Gastroesophageal sphincter (tissue), 4 donors: ENCODE measurements at regions not wholly inside any gene's neighbourhood (a gene's known extent, or its start where the extent isn't known, plus 50 kb on each side); places are given as distances from the start of the nearest gene placed in this dataset.

Experiments used
- ATAC-seq: fragments of 150-250 bp; one replicate; pipeline ENCODE4 v1.9.1; 2016; ENCODE audit warnings: mild to moderate bottlenecking, moderate library complexity
- H3K27ac ChIP-seq, 4 donors: fragments of 200-600 bp; sonication (generic) in 3 of 4; 1 replicate in 3 of 4; 2 replicates in 1 of 4; pipeline ENCODE4 v1.5.1; 2016 to 2019
- H3K27me3 ChIP-seq: fragments of 200-600 bp; sonication (generic); one replicate; pipeline ENCODE4 v1.5.1; 2019
- H3K36me3 ChIP-seq, 2 donors: fragments of 200-600 bp; sonication (generic); one replicate each; pipeline ENCODE4 v1.5.1; 2019; ENCODE audit warnings: control low read depth in 1 of 2
- H3K4me1 ChIP-seq, 3 donors: fragments of 200-600 bp; sonication (generic); 1 replicate in 2 of 3; 2 replicates in 1 of 3; pipeline ENCODE4 v1.5.1; 2016 to 2019; ENCODE audit warnings: control low read depth in 2 of 3
- H3K4me3 ChIP-seq, 2 donors: fragments of 200-600 bp; sonication (generic); one replicate each; pipeline ENCODE4 v1.5.1; 2019; ENCODE audit warnings: mild to moderate bottlenecking in 1 of 2, moderate library complexity in 1 of 2
- H3K9me3 ChIP-seq, 3 donors: fragments of 200-600 bp; sonication (generic); one replicate each; pipeline ENCODE4 v1.5.1; 2017 to 2019; ENCODE audit warnings: control low read depth in 2 of 3
- EP300 ChIP-seq: sonication (generic); formaldehyde crosslinking; IDR thresholded peaks from one replicate; pipeline ENCODE4 v1.6.1; 2017; ENCODE audit warnings: antibody characterized with exemption, mild to moderate bottlenecking
- POLR2A ChIP-seq, 2 donors: fragments of 450-650 bp; IDR thresholded peaks; one replicate each; pipeline ENCODE4 v1.6.1; 2017; ENCODE audit warnings: antibody characterized with exemption in 2 of 2, mild to moderate bottlenecking in 2 of 2, moderate library complexity in 1 of 2
- POLR2AphosphoS5 ChIP-seq: sonication (generic); formaldehyde crosslinking; IDR thresholded peaks from one replicate; pipeline ENCODE4 v1.6.1; 2017; ENCODE audit warnings: antibody characterized with exemption
- WGBS, 2 donors: methylation state at CpG; one replicate each; pipeline ENCODE4 v1.1.5; 2018; ENCODE audit warnings: low coverage in 1 of 2; 5-methylcytosine and 5-hydroxymethylcytosine counted together
- TF ChIP-seq, protein P1 (sequence below), 4 experiments: fragments of 200-600 bp in 2 of 4; fragments of 450-650 bp in 2 of 4; sonication (generic) in 1 of 4; IDR thresholded peaks; one replicate each; pipeline ENCODE4 v1.5.1; 2017 to 2019; ENCODE audit warnings: antibody characterized with exemption in 4 of 4, mild to moderate bottlenecking in 2 of 4, moderate library complexity in 2 of 4

- no peaks in the 10 kb centered on the region for H3K27me3 ChIP-seq
- ATAC-seq, result no peak
- TF ChIP-seq POLR2A (IDR thresholded peaks at IDR 0.05), result no peak
- TF ChIP-seq, protein P1, sequence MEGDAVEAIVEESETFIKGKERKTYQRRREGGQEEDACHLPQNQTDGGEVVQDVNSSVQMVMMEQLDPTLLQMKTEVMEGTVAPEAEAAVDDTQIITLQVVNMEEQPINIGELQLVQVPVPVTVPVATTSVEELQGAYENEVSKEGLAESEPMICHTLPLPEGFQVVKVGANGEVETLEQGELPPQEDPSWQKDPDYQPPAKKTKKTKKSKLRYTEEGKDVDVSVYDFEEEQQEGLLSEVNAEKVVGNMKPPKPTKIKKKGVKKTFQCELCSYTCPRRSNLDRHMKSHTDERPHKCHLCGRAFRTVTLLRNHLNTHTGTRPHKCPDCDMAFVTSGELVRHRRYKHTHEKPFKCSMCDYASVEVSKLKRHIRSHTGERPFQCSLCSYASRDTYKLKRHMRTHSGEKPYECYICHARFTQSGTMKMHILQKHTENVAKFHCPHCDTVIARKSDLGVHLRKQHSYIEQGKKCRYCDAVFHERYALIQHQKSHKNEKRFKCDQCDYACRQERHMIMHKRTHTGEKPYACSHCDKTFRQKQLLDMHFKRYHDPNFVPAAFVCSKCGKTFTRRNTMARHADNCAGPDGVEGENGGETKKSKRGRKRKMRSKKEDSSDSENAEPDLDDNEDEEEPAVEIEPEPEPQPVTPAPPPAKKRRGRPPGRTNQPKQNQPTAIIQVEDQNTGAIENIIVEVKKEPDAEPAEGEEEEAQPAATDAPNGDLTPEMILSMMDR (IDR thresholded peaks at IDR 0.05), result no peak
- no peak for TF ChIP-seq EP300
- no peak for TF ChIP-seq POLR2AphosphoS5
- H3K36me3 ChIP-seq, result no peaks in the 10 kb centered on the region
- H3K4me3 ChIP-seq, result no peak overlapping the region
- no peaks in the 10 kb centered on the region for H3K4me1 ChIP-seq
- WGBS, 2 donors, result 11 to 25% methylated on average over 1 of the region's 1 CpG
- H3K27ac ChIP-seq, result no peak overlapping the region
- no peaks in the 10 kb centered on the region for H3K9me3 ChIP-seq
These were observed 202.7 kb downstream of the MANEA start for GRCh38 chr6:95780037-95780436.

- Histone ChIP-seq H3K36me3 (no peaks in the 10 kb centered on the region), H3K27ac (no peak overlapping the region), H3K9me3 (no peaks in the 10 kb centered on the region), H3K4me3 (no peak overlapping the region), H3K4me1 (no peaks in the 10 kb centered on the region), H3K27me3 (no peaks in the 10 kb centered on the region)
- no peak for ATAC-seq
- TF ChIP-seq, protein P1 (IDR thresholded peaks at IDR 0.05), result no peak
- TF ChIP-seq POLR2A (IDR thresholded peaks at IDR 0.05) (no peak), POLR2AphosphoS5 (no peak), EP300 (no peak)
These were observed 206.7 kb downstream of the MANEA start for GRCh38 chr6:95784019-95784418.

DNA sequence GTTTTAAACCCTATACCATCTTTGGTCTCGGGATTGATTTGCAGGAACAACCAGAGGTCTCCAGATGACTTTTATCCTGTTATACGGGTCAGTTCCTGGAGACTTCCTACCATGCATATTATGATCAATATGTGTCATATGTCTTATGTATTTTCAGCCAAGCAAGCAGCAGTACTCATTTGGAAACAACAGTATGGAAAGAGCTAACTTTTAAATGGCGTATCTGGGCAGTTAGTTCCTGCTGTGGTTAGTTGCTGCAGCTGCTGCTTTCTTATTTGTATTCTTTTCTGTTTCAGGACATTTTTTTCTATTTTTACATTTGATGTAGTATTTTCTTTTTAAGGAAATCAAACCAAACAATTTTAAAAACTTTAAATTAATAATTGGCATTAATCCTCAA is 207.5 kb downstream of the MANEA start:
- WGBS, 2 donors, result 71 to 72% methylated on average over 2 to 3 of the region's 3 CpGs
- H3K27ac ChIP-seq, result no peak overlapping the region
- no peak for TF ChIP-seq POLR2A (IDR thresholded peaks at IDR 0.05)
- no peak for TF ChIP-seq POLR2AphosphoS5
- TF ChIP-seq, protein P1 (IDR thresholded peaks at IDR 0.05), result no peak
- no peak for TF ChIP-seq EP300
- ATAC-seq, result no peak
- H3K27me3 ChIP-seq, result no peaks in the 10 kb centered on the region
- no peaks in the 10 kb centered on the region for H3K9me3 ChIP-seq
- H3K36me3 ChIP-seq, result no peaks in the 10 kb centered on the region
- H3K4me1 ChIP-seq, result no peaks in the 10 kb centered on the region
- no peak overlapping the region for H3K4me3 ChIP-seq

GRCh38 chr6:95785785-95786184 is 208.4 kb downstream of the MANEA start:
- Histone ChIP-seq H3K36me3 (no peaks in the 10 kb centered on the region), H3K9me3 (no peaks in the 10 kb centered on the region), H3K4me1 (no peaks in the 10 kb centered on the region), H3K27me3 (no peaks in the 10 kb centered on the region), H3K27ac (no peak overlapping the region), H3K4me3 (no peak overlapping the region)
- WGBS, 2 donors, result 62 to 68% methylated on average over 1 to 2 of the region's 2 CpGs
- no peak for ATAC-seq
- no peak for TF ChIP-seq EP300
- no peak for TF ChIP-seq POLR2A (IDR thresholded peaks at IDR 0.05)
- TF ChIP-seq POLR2AphosphoS5, result no peak
- TF ChIP-seq, protein P1 (IDR thresholded peaks at IDR 0.05), result no peak

GRCh38 chr6:95786802-95787201 is 209.5 kb downstream of the MANEA start:
- TF ChIP-seq EP300 (no peak), POLR2AphosphoS5 (no peak), POLR2A (IDR thresholded peaks at IDR 0.05) (no peak)
- TF ChIP-seq, protein P1 (IDR thresholded peaks at IDR 0.05), result no peak
- ATAC-seq, result no peak
- Histone ChIP-seq H3K27ac (no peak overlapping the region), H3K36me3 (no peaks in the 10 kb centered on the region), H3K9me3 (no peaks in the 10 kb centered on the region), H3K27me3 (no peaks in the 10 kb centered on the region), H3K4me1 (no peaks in the 10 kb centered on the region), H3K4me3 (no peak overlapping the region)
- WGBS, 2 donors, result 75 to 83% methylated on average over 3 of the region's 3 CpGs
